Retinal pigment epithelial cell (primary cell): ENCODE measurements at regions not wholly inside any gene's neighbourhood (a gene's known extent, or its start where the extent isn't known, plus 50 kb on each side); places are given as distances from the start of the nearest gene placed in this dataset.

Source experiments
- DNase-seq: peaks from one replicate; pipeline ENCODE4 v3.0.0-alpha.2; 2010; ENCODE audit warnings: low read depth
- H3K4me3 ChIP-seq: 2 replicates; pipeline ENCODE4 v1.5.1; 2011; ENCODE audit warnings: mild to moderate bottlenecking, low read length, control low read depth, moderate library complexity
- CTCF ChIP-seq: conservative IDR thresholded peaks from 2 replicates; pipeline ENCODE4 v1.5.1; 2011; ENCODE audit warnings: low read depth, low read length, control low read depth, inconsistent platforms

DNA sequence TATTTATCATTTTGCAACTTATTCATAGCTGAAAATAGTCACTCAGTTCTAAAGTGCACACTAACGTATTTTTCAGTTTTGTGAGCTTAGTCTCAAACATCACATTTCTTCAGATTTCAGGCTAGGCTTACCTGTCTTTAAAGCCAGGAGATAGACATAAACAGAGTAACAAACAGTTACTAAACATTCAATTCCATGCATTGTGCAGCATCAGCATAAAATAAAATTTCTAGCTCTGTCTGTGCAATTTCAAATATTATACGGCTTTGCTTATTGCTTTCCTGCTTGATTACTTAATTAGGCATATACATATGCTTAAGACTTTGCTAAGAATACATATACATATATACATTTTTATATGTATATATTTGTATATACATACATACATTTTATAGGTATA lies 637.0 kb downstream of the NR4A2 start:
- no peak for TF ChIP-seq CTCF

GRCh38 chr2:155692856-155693255 lies 639.7 kb downstream of the NR4A2 start:
- TF ChIP-seq CTCF: no peak
- H3K4me3 ChIP-seq: no peak overlapping the region
- DNase-seq: no peak

More for the DNA sequence above, 637.0 kb downstream of the NR4A2 start:
- DNase-seq: no peak
- no peak overlapping the region for H3K4me3 ChIP-seq

GRCh38 chr2:155692106-155692505 lies 640.4 kb downstream of the NR4A2 start:
- H3K4me3 ChIP-seq: no peak overlapping the region
- no peak for TF ChIP-seq CTCF
- no peak for DNase-seq

DNA sequence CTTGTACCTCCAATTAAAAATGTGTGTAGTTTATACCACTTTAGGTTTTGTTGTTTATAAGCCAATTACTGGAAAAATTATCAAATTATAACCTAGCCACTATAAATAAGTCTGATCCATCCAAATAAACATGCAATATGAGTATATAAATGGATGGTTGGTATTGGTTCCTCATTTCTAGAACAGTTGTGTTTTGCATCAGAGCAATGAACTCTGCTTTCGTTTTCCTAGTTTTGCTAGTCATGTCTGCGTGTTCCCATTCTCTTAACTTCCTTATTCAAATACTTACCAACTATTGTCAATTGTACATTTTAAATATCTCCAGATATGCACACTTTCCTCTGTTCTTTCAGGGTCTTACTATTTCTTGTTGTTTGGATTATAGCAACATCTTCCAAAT lies 641.7 kb downstream of the NR4A2 start:
- no peak overlapping the region for H3K4me3 ChIP-seq
- TF ChIP-seq CTCF: no peak
- no peak for DNase-seq

- no peak overlapping the region for H3K4me3 ChIP-seq
- no peak for DNase-seq
- TF ChIP-seq CTCF: no peak
Measured at GRCh38 chr2:155689791-155690190, 642.7 kb downstream of the NR4A2 start.

- no peak for TF ChIP-seq CTCF
- no peak for DNase-seq
- no peak overlapping the region for H3K4me3 ChIP-seq
Measured at GRCh38 chr2:155687181-155687580, 645.3 kb downstream of the NR4A2 start.

DNA sequence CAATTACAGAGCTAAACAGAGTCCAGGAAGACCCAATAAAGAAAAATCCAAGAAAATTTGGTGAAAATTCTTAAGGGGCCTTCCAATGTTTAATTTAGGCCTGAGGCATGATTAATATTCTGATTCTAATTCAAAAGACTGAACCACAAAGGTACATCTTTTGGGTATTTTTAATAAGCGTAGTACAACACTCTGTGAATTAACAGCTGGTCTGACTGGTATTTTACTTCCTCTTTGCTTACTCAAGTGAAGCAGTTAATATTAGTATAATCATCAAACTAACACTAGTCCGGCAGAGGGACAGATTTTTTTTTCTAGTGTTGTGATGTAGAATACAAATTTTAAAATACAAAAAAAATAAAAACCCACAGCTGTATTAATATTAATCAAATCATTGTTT lies 652.9 kb downstream of the NR4A2 start:
- H3K4me3 ChIP-seq: no peak overlapping the region
- DNase-seq: no peak
- no peak for TF ChIP-seq CTCF
